HepG2 (cell line): ENCODE measurements at regions not wholly inside any gene's neighbourhood (a gene's known extent, or its start where the extent isn't known, plus 50 kb on each side); places are given as distances from the start of the nearest gene placed in this dataset.

Experiments used
- ATAC-seq: fragments of 200-7000 bp; cut with Tn5 transposase; 3 replicates; pipeline ENCODE4 v1.9.1; 2020; ENCODE audit warnings: mild to moderate bottlenecking, moderate library complexity
- BruUV-seq: library from RNA; stranded (reverse); fragments of 400-500 nt; replicated peaks from 2 replicates; lab custom pipeline; 2021; lab: Mats Ljungman, UMichigan
- CTCF ChIA-PET: fragments of 300-600 bp; formaldehyde crosslinking; extraction: SDS; loops from one replicate; lab custom pipeline; 2021; ENCODE audit warnings: low total read pairs, inconsistent platforms, low intra/inter-chr PET ratio; lab: Yijun Ruan, JAX
- POLR2A ChIA-PET: fragments of 350-600 bp; sonication (Branson Sonifier 250); formaldehyde crosslinking; loops from one replicate; lab custom pipeline; 2020; ENCODE audit warnings: antibody characterized with exemption, inconsistent platforms; lab: Yijun Ruan, JAX
- DNase-seq: peaks from one replicate; pipeline ENCODE4 v3.0.0-alpha.2; 2015; ENCODE audit warnings: low spot score
- FAIRE-seq: peaks from 3 replicates; lab custom pipeline; 2011; peaks lifted over from hg19 to GRCh38; lab: Jason Lieb, UNC
- H2AFZ ChIP-seq: one replicate; pipeline ENCODE4 v1.6.1; 2011; ENCODE audit warnings: low read length, inconsistent platforms
- H3K27ac ChIP-seq: fragments of 300-600 bp; 3 replicates; pipeline ENCODE4 v1.8.0; 2011; ENCODE audit warnings: mixed run types, mild to moderate bottlenecking, mixed read lengths, low read length, inconsistent platforms; ENCODE audit not compliant: insufficient read depth; ENCODE audit errors: extremely low read length
- H3K27me3 ChIP-seq, 2 experiments: fragments of 200-600 bp in 1 of 2; 2 replicates in 1 of 2; 3 replicates in 1 of 2; pipeline versions ENCODE4 v1.6.0 to v1.8.0; 2011; ENCODE audit warnings: low read length in 2 of 2, mild to moderate bottlenecking in 2 of 2, moderate library complexity in 2 of 2, inconsistent platforms in 1 of 2; ENCODE audit not compliant: insufficient read depth in 2 of 2, control insufficient read depth in 1 of 2
- H3K36me3 ChIP-seq, 2 experiments: fragments of 200-600 bp in 1 of 2; replicated peaks in 1 of 2; 2 replicates in 1 of 2; 3 replicates in 1 of 2; pipeline versions ENCODE4 v1.5.1 to v1.8.0; 2011; ENCODE audit warnings: low read length in 2 of 2, inconsistent platforms in 1 of 2; ENCODE audit not compliant: insufficient read depth in 2 of 2, control insufficient read depth in 1 of 2
- H3K4me1 ChIP-seq: 2 replicates; pipeline ENCODE4 v1.5.1; 2012; ENCODE audit warnings: low read length, inconsistent platforms; ENCODE audit not compliant: insufficient read depth
- H3K4me2 ChIP-seq: 2 replicates; pipeline ENCODE4 v1.6.0; 2011; ENCODE audit warnings: low read depth, low read length, inconsistent platforms
- H3K4me3 ChIP-seq, 3 experiments: fragments of 200-600 bp in 1 of 3; sonication (generic), shearing (Covaris generic) in 1 of 3; replicated peaks in 1 of 3; 2 replicates each; pipeline ENCODE4 v1.5.1; 2011 to 2016; ENCODE audit warnings: low read length in 3 of 3, inconsistent platforms in 2 of 3, low read depth in 2 of 3, mild to moderate bottlenecking in 2 of 3, control low read depth in 1 of 3, mixed read lengths in 1 of 3; ENCODE audit not compliant: insufficient read depth in 1 of 3
- H3K79me2 ChIP-seq: one replicate; pipeline ENCODE4 v1.6.1; 2011; ENCODE audit warnings: low read length, inconsistent platforms; ENCODE audit not compliant: insufficient read depth
- H3K9ac ChIP-seq: 2 replicates; pipeline ENCODE4 v1.6.0; 2011; ENCODE audit warnings: mild to moderate bottlenecking, low read depth, low read length, inconsistent platforms; ENCODE audit not compliant: insufficient read depth
- H3K9me3 ChIP-seq: 2 replicates; pipeline ENCODE4 v1.5.1; 2012; ENCODE audit warnings: mild to moderate bottlenecking, low read length
- H4K20me1 ChIP-seq: 2 replicates; pipeline ENCODE4 v1.6.0; 2011; ENCODE audit warnings: inconsistent platforms, mild to moderate bottlenecking, low read length, moderate library complexity; ENCODE audit not compliant: insufficient read depth
- CREB1 ChIP-seq, 2 experiments: fragments of 450-650 bp in 1 of 2; IDR thresholded peaks; 2 replicates each; pipeline ENCODE4 v1.6.1; 2016 to 2017; ENCODE audit warnings: control low read depth in 1 of 2, mild to moderate bottlenecking in 1 of 2, missing compliant biosample characterization in 1 of 2, missing genetic modification characterization in 1 of 2
- FOXO1 ChIP-seq: sonication (generic); formaldehyde crosslinking; IDR thresholded peaks from 2 replicates; pipeline ENCODE4 v1.4.0; 2020; ENCODE audit warnings: missing genetic modification reagents
- FOXO4 ChIP-seq: sonication (generic); formaldehyde crosslinking; conservative IDR thresholded peaks from 2 replicates; pipeline ENCODE4 v1.8.1; 2023; ENCODE audit warnings: missing genetic modification reagents
- NFAT5 ChIP-seq: sonication (generic); formaldehyde crosslinking; IDR thresholded peaks from 2 replicates; pipeline ENCODE4 v1.4.0; 2020; ENCODE audit warnings: missing genetic modification reagents
- PTBP1 ChIP-seq: fragments of 200-400 bp; formaldehyde crosslinking; IDR thresholded peaks from 2 replicates; pipeline ENCODE4 v1.6.1; 2018; ENCODE audit warnings: low read length, low read depth; ENCODE audit not compliant: poor library complexity, severe bottlenecking
- RAD51 ChIP-seq: fragments of 450-650 bp; IDR thresholded peaks from 2 replicates; pipeline ENCODE4 v1.6.1; 2016; ENCODE audit warnings: borderline replicate concordance
- ZNF446 ChIP-seq: sonication (generic); formaldehyde crosslinking; IDR thresholded peaks from 2 replicates; pipeline ENCODE4 v1.5.0; 2020; ENCODE audit warnings: mild to moderate bottlenecking, missing genetic modification reagents
- WGBS: methylation state at CpG from one replicate; pipeline ENCODE4 v1.1.6; 2017; ENCODE audit warnings: low lambda C conversion rate; 5-methylcytosine and 5-hydroxymethylcytosine counted together
- in situ Hi-C: cut with HindIII; loops from 2 replicates; pipeline ENCODE4 v1.10.0; 2017; ENCODE audit warnings: low pct_unique_long_range_greater_than_20kb; ENCODE audit not compliant: extremely low pct_ligation_motif_present
- intact Hi-C: fragments of 100-400 bp; cut with micrococcal nuclease; formaldehyde crosslinking; loops from one replicate; pipeline ENCODE4 v1.10.0; 2022; ENCODE audit not compliant: unreplicated experiment

- CTCF ChIA-PET, result no interaction called here
- 0 out of 2 replicates have a peak, but pooled peaks cover 8% of the 10 kb centered on the region for H3K9me3 ChIP-seq
- FAIRE-seq (no peak), DNase-seq (no peak)
- H3K9ac ChIP-seq, result no peak overlapping the region
- H4K20me1 ChIP-seq, result no peaks in the 10 kb centered on the region
- POLR2A ChIA-PET, result no interaction called here
- H3K36me3 ChIP-seq, result no peaks in the 10 kb centered on the region
- no peak overlapping the region for H2AFZ ChIP-seq
- BruUV-seq, result no TSS peak
- no peaks in the 10 kb centered on the region for H3K79me2 ChIP-seq
- H3K4me1 ChIP-seq, result no peaks in the 10 kb centered on the region
- in situ Hi-C loops, result no loop called here
- no peak overlapping the region for H3K4me2 ChIP-seq
- WGBS, result 9% methylated on average over 4 of the region's 4 CpGs
- TF ChIP-seq CREB1 (IDR thresholded peaks at IDR 0.05) (no peak), CREB1 (CRISPR knock-in tag; IDR thresholded peaks at IDR 0.05) (no peak), PTBP1 (no peak), NFAT5 (CRISPR knock-in tag) (no peak), RAD51 (no peak), FOXO4 (CRISPR knock-in tag) (no peak), FOXO1 (no peak), ZNF446 (CRISPR knock-in tag) (no peak)
- TF ChIP-seq, all 625 proteins: peak for 0
- Histone ChIP-seq H3K27ac (no peak overlapping the region), H3K27me3 (no peaks in the 10 kb centered on the region), H3K4me3 (no peak overlapping the region)
- no peak for ATAC-seq
- intact Hi-C loops, result no loop called here
Measured at GRCh38 chr12:90129366-90130030, 420.9 kb upstream of the ATP2B1 start.
